Putamen (tissue), 1 donor: ENCODE measurements at regions not wholly inside any gene's neighbourhood (a gene's known extent, or its start where the extent isn't known, plus 50 kb on each side); places are given as distances from the start of the nearest gene placed in this dataset.
"Not testable (repeated sequence)": the region's sequence is repeated elsewhere in the genome, so short reads cannot be mapped to it uniquely, and the experiment has no call there.

Source experiments
- DNase-seq: peaks from one replicate; pipeline ENCODE4 v3.0.0-alpha.2; 2016; ENCODE audit warnings: low spot score

GRCh38 chr6:56904068-56904467, 50.8 kb upstream of the BEND6 start:
- DNase-seq, result no peak

- peak; percentile 31 for DNase-seq
Observed at GRCh38 chr6:56902641-56903464, 52.1 kb upstream of the BEND6 start.

GRCh38 chr6:56900784-56901183, 54.1 kb upstream of the BEND6 start:
- no peak for DNase-seq

- no peak for DNase-seq
Observed at GRCh38 chr6:56899753-56900152, 55.2 kb upstream of the BEND6 start.

GRCh38 chr6:56899311-56899710, 55.6 kb upstream of the BEND6 start:
- no peak for DNase-seq

GRCh38 chr6:56897789-56898529, 56.9 kb upstream of the BEND6 start:
- no peak for DNase-seq

GRCh38 chr6:56891754-56892153, 63.2 kb upstream of the BEND6 start:
- DNase-seq, result no peak

- DNase-seq, result no peak
Observed at GRCh38 chr6:56890683-56891429, 64.1 kb upstream of the BEND6 start.

GRCh38 chr6:56890066-56890465, 64.8 kb upstream of the BEND6 start:
- DNase-seq, result no peak

GRCh38 chr6:56889492-56889891, 65.4 kb upstream of the BEND6 start:
- no peak for DNase-seq

GRCh38 chr6:56888687-56889086, 66.2 kb upstream of the BEND6 start:
- DNase-seq, result no peak

GRCh38 chr6:56887086-56887485, 67.8 kb upstream of the BEND6 start:
- no peak for DNase-seq

GRCh38 chr6:56877922-56878321, 77.0 kb upstream of the BEND6 start:
- no peak for DNase-seq

GRCh38 chr6:56875961-56876360, 78.9 kb upstream of the BEND6 start:
- no peak for DNase-seq

- no peak for DNase-seq
Observed at GRCh38 chr6:56875523-56875922, 79.4 kb upstream of the BEND6 start.

GRCh38 chr6:56874328-56874727, 80.6 kb upstream of the BEND6 start:
- no peak for DNase-seq

GRCh38 chr6:56870053-56870452, 84.9 kb upstream of the BEND6 start:
- not testable (repeated sequence) for DNase-seq

- no peak for DNase-seq
Observed at GRCh38 chr6:56869346-56869745, 85.6 kb upstream of the BEND6 start.

GRCh38 chr6:56868687-56869086, 86.2 kb upstream of the BEND6 start:
- no peak for DNase-seq

GRCh38 chr6:56866917-56867522, 87.9 kb upstream of the BEND6 start:
- no peak for DNase-seq

- no peak for DNase-seq
Observed at GRCh38 chr6:56865081-56865875, 89.6 kb upstream of the BEND6 start.
